Stomach (tissue), 8 donors: ENCODE measurements at regions not wholly inside any gene's neighbourhood (a gene's known extent, or its start where the extent isn't known, plus 50 kb on each side); places are given as distances from the start of the nearest gene placed in this dataset.
A peak's percentile ranks its signal among the peaks of the same experiment; 100 is the strongest.
"Not testable (repeated sequence)": the region's sequence is repeated elsewhere in the genome, so short reads cannot be mapped to it uniquely, and the experiment has no call there.

ENCODE experiments used
- DNase-seq, 2 donors: peaks; one replicate each; pipeline versions ENCODE4 v3.0.0 to v3.0.0-alpha.2; 2013 to 2019
- H3K27ac ChIP-seq, 5 donors: fragments of 200-600 bp in 4 of 5; sonication (generic) in 4 of 5; one replicate each; pipeline ENCODE4 v1.5.1; 2013 to 2019; ENCODE audit warnings: mild to moderate bottlenecking in 1 of 5, moderate library complexity in 1 of 5
- H3K27me3 ChIP-seq, 3 donors: fragments of 200-600 bp; sonication (generic); one replicate each; pipeline ENCODE4 v1.5.1; 2017 to 2019; ENCODE audit warnings: mixed run types in 1 of 3
- H3K36me3 ChIP-seq, 4 donors: fragments of 200-600 bp; sonication (generic); 1 replicate in 3 of 4; 2 replicates in 1 of 4; pipeline ENCODE4 v1.5.1; 2016 to 2019
- H3K4me1 ChIP-seq, 4 donors: fragments of 200-600 bp; sonication (generic); one replicate each; pipeline ENCODE4 v1.5.1; 2016 to 2019
- H3K4me3 ChIP-seq, 4 donors: fragments of 200-600 bp; sonication (generic) in 3 of 4; one replicate each; pipeline ENCODE4 v1.5.1; 2016 to 2019; ENCODE audit warnings: mild to moderate bottlenecking in 1 of 4
- H3K9me3 ChIP-seq, 4 donors: fragments of 200-600 bp; sonication (generic); one replicate each; pipeline ENCODE4 v1.5.1; 2016 to 2019
- EP300 ChIP-seq: sonication (generic); formaldehyde crosslinking; IDR thresholded peaks from one replicate; pipeline ENCODE4 v1.6.1; 2017; ENCODE audit warnings: antibody characterized with exemption
- POLR2A ChIP-seq, 4 donors: fragments of 450-650 bp; IDR thresholded peaks; one replicate each; pipeline ENCODE4 v1.6.1; 2016; ENCODE audit warnings: antibody characterized with exemption in 4 of 4, control low read depth in 2 of 4, mild to moderate bottlenecking in 1 of 4, moderate library complexity in 1 of 4
- POLR2AphosphoS5 ChIP-seq, 3 donors: sonication (generic); formaldehyde crosslinking; IDR thresholded peaks; one replicate each; pipeline ENCODE4 v1.6.1; 2016; ENCODE audit warnings: antibody characterized with exemption in 3 of 3
- WGBS, 5 donors: extraction: QIAGEN DNeasy Blood & Tissue Kit in 3 of 5; methylation state at CpG; one replicate each; pipeline versions ENCODE4 v1.1.5 to v1.1.7; 2013 to 2018; 5-methylcytosine and 5-hydroxymethylcytosine counted together
- intact Hi-C: fragments of 100-400 bp; cut with DNase I; formaldehyde crosslinking; loops from one replicate; pipeline ENCODE4 v1.15.1; 2023; ENCODE audit warnings: low total_unique reads
- TF ChIP-seq, protein P1 (sequence below), 7 experiments: fragments of 450-650 bp in 4 of 7; fragments of 200-600 bp in 3 of 7; sonication (generic) in 3 of 7; IDR thresholded peaks; one replicate each; pipeline ENCODE4 v1.5.1; 2016 to 2019; ENCODE audit warnings: antibody characterized with exemption in 7 of 7, control low read depth in 2 of 7, mild to moderate bottlenecking in 1 of 7
- donor health status: healthy with polysubstance abuse.
- donor health status: Bipolar disorder and iron deficiency.
- donor health status: healthy.

DNA sequence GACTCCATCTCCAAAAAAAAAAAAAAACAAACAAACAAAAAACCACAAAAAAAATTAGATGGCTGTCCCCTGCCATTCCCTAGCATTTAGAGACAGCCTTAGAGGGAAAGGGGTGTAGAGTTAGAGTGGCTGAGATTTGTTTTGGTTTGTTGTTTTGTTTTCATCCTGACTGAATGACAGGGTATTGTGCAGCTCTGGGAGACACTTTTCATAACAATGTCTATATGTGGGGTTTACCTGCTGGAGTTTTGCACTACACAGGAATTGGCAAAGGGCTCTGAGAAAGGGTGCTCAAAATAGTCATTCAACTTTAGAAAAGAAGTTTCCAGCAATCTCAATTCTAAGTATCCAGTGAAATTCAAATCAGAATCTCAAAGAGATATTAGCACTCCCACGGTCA lies 732.5 kb upstream of the CHAC2 start:
- 45 to 59% (median 51%) methylated on average over 1 of the region's 1 CpG for whole genome bisulfite sequencing, 5 donors
- DNase-seq = no peak
- Histone ChIP-seq H3K27me3 (no peaks in the 10 kb centered on the region), H3K9me3 (no peaks in the 10 kb centered on the region), H3K27ac (no peak overlapping the region), H3K4me3 (no peak overlapping the region), H3K4me1 (no peaks in the 10 kb centered on the region), H3K36me3 (no peaks in the 10 kb centered on the region)
- intact Hi-C loops = no loop called here
- TF ChIP-seq, protein P1, sequence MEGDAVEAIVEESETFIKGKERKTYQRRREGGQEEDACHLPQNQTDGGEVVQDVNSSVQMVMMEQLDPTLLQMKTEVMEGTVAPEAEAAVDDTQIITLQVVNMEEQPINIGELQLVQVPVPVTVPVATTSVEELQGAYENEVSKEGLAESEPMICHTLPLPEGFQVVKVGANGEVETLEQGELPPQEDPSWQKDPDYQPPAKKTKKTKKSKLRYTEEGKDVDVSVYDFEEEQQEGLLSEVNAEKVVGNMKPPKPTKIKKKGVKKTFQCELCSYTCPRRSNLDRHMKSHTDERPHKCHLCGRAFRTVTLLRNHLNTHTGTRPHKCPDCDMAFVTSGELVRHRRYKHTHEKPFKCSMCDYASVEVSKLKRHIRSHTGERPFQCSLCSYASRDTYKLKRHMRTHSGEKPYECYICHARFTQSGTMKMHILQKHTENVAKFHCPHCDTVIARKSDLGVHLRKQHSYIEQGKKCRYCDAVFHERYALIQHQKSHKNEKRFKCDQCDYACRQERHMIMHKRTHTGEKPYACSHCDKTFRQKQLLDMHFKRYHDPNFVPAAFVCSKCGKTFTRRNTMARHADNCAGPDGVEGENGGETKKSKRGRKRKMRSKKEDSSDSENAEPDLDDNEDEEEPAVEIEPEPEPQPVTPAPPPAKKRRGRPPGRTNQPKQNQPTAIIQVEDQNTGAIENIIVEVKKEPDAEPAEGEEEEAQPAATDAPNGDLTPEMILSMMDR (IDR thresholded peaks at IDR 0.05) = no peak
- TF ChIP-seq POLR2A (IDR thresholded peaks at IDR 0.05) (no peak), POLR2AphosphoS5 (IDR thresholded peaks at IDR 0.05) (no peak), EP300 (no peak)

DNA sequence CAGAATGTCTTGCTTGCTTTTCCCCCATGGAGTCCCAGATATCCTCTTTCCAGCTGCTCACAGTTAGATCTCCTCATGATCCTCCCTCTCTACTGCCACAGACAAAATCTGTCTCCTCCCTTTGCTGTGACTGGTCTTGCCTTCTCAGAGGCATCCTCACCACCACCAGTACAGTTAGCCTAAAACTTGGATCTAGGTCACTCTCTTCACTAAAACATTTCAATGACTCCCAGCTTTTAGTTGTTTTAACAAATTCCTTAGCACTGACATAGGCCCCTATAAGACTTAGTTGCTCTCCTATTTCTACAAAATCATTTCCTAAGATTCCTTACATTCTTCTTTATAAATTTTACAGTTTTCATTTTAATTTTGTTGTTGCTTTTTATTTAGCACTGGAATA lies 734.2 kb upstream of the CHAC2 start:
- Histone ChIP-seq H3K4me1 (no peaks in the 10 kb centered on the region), H3K27me3 (no peaks in the 10 kb centered on the region), H3K9me3 (no peaks in the 10 kb centered on the region), H3K36me3 (no peaks in the 10 kb centered on the region), H3K4me3 (no peak overlapping the region), H3K27ac (no peak overlapping the region)
- no peak for DNase-seq
- intact Hi-C loops = no loop called here
- TF ChIP-seq EP300 (no peak), POLR2AphosphoS5 (IDR thresholded peaks at IDR 0.05) (no peak), POLR2A (IDR thresholded peaks at IDR 0.05) (no peak)
- TF ChIP-seq, protein P1 (IDR thresholded peaks at IDR 0.05) = no peak

DNA sequence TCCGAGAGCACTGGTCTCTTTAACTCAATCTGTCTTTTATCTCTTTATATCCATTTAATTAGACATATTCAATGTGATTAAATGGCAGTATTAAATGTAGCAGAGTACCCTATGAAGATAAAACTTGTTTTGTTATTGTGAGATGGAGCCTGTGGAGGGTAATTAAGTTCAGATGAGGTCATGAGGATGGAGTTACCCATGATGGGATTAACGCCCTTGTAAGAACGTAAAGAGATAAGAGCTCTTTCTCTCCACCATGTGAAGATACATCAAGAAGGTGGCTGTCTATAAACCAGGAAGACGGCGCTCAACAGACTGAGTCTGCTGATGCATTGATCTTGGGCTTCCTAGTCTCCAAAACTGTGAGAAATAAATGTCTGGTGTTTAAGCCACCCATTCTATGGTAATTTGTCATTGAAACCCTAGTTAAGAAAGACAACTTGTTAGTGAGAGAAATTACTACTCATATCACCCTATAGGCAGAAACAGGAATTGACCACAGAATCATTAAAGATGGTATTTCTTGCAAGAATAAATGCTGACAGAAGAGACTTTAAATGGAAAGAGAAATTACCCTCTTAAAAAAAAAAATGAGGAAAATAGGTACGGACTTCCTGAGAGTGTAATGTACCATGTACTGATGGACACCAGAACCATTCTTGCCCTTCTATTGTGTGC lies 738.7 kb upstream of the CHAC2 start:
- no peak for TF ChIP-seq POLR2A (IDR thresholded peaks at IDR 0.05)
- Histone ChIP-seq H3K4me1 (no peaks in the 10 kb centered on the region), H3K27me3 (no peaks in the 10 kb centered on the region), H3K9me3 (no peaks in the 10 kb centered on the region), H3K4me3 (no peak overlapping the region), H3K27ac (no peak overlapping the region), H3K36me3 (no peaks in the 10 kb centered on the region)
- no peak for DNase-seq
- intact Hi-C loops = no loop called here
- WGBS, 5 donors = 80 to 87% (median 84%) methylated on average over 6 of the region's 6 CpGs

DNA sequence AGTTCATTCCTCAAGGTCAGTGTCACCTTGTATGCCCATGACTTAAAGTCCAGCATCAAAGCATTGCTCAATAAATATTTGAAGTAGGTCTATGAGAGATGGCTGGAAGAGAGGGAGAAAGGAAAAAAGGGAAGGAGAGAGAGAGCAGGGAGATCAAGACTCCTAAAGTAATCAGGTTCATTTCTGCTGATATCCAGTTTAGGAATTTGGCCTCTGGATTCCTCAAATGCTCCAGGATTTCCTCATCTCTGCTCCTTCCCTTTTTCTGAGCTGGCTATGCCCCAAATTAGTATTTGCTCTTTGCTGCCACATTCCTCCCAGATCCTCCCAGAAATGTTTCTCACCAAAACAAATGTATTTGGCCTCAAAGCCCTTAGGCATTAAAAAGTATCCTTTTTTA lies 739.4 kb upstream of the CHAC2 start:
- TF ChIP-seq POLR2A (IDR thresholded peaks at IDR 0.05) (no peak), EP300 (no peak), POLR2AphosphoS5 (IDR thresholded peaks at IDR 0.05) (no peak)
- TF ChIP-seq, protein P1 (IDR thresholded peaks at IDR 0.05) = no peak
- Histone ChIP-seq H3K27ac (no peak overlapping the region), H3K27me3 (no peaks in the 10 kb centered on the region), H3K4me1 (no peaks in the 10 kb centered on the region), H3K4me3 (no peak overlapping the region), H3K36me3 (no peaks in the 10 kb centered on the region), H3K9me3 (no peaks in the 10 kb centered on the region)
- intact Hi-C loops = no loop called here
- DNase-seq = peak in 1 of 2 donors; percentile 9

DNA sequence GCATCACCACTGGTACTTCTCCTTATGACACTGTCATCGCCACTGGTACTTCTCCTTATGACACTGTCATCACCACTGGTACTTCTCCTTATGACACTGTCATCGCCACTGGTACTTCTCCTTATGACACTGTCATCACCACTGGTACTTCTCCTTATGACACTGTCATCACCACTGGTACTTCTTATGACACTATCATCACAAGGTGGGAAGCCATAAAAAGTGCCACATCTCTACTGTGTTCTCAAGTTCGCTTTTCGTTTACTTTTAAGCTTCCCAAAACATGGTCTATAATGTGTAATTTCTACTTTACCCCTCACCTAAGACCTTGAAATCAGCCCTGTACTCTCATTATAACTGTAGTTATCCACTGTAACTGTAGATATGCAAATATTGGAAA lies 745.4 kb upstream of the CHAC2 start:
- H3K27me3 ChIP-seq, H3K36me3 ChIP-seq, H3K9me3 ChIP-seq, H3K4me1 ChIP-seq, intact Hi-C loops, DNase-seq, H3K27ac ChIP-seq, H3K4me3 ChIP-seq: not testable (repeated sequence)
- 82 to 90% (median 88%) methylated on average over 4 of the region's 4 CpGs for WGBS, 5 donors
